ENCODE measurements at regions not wholly inside any gene's neighbourhood (a gene's known extent, or its start where the extent isn't known, plus 50 kb on each side); places are given as distances from the start of the nearest gene placed in this dataset.
"Not testable (repeated sequence)": the region's sequence is repeated elsewhere in the genome, so short reads cannot be mapped to it uniquely, and the experiment has no call there.

- no peak for DNase-seq (ENCODE audit: low read depth)
These were observed 256.2 kb downstream of the TAFA4 start for GRCh38 chr3:68676136-68676535.

GRCh38 chr3:68667346-68667745 is 265.0 kb downstream of the TAFA4 start:
- no peak for DNase-seq (ENCODE audit: low read depth)

- no peak for DNase-seq (ENCODE audit: low read depth)
These were observed 265.8 kb downstream of the TAFA4 start for GRCh38 chr3:68666429-68667136.

- no peak for DNase-seq (ENCODE audit: low read depth)
These were observed 268.1 kb downstream of the TAFA4 start for GRCh38 chr3:68664276-68664675.

GRCh38 chr3:68662176-68662575 is 270.2 kb downstream of the TAFA4 start:
- no peak for DNase-seq (ENCODE audit: low read depth)

GRCh38 chr3:68650657-68651056 is 281.7 kb downstream of the TAFA4 start:
- DNase-seq (ENCODE audit: low read depth) = not testable (repeated sequence)

- DNase-seq (ENCODE audit: low read depth) = no peak
These were observed 283.9 kb downstream of the TAFA4 start for GRCh38 chr3:68648494-68648893.

- no peak for DNase-seq (ENCODE audit: low read depth)
These were observed 300.3 kb downstream of the TAFA4 start for GRCh38 chr3:68631850-68632545.

- DNase-seq (ENCODE audit: low read depth) = no peak
These were observed 312.1 kb downstream of the TAFA4 start for GRCh38 chr3:68620211-68620610.

GRCh38 chr3:68614087-68614486 is 318.3 kb downstream of the TAFA4 start:
- no peak for DNase-seq (ENCODE audit: low read depth)

GRCh38 chr3:68571321-68571720 is 361.0 kb downstream of the TAFA4 start:
- DNase-seq (ENCODE audit: low read depth) = no peak

GRCh38 chr3:68560728-68561127 is 371.6 kb downstream of the TAFA4 start:
- DNase-seq (ENCODE audit: low read depth) = no peak

GRCh38 chr3:68535782-68536181 is 396.6 kb downstream of the TAFA4 start:
- no peak for DNase-seq (ENCODE audit: low read depth)

GRCh38 chr3:68523330-68523729 is 409.0 kb downstream of the TAFA4 start:
- DNase-seq (ENCODE audit: low read depth) = no peak

GRCh38 chr3:68515237-68515636 is 417.1 kb downstream of the TAFA4 start:
- no peak for DNase-seq (ENCODE audit: low read depth)

- DNase-seq (ENCODE audit: low read depth) = no peak
These were observed 428.1 kb downstream of the TAFA4 start for GRCh38 chr3:68504201-68504600.

GRCh38 chr3:68485845-68486244 is 446.5 kb downstream of the TAFA4 start:
- DNase-seq (ENCODE audit: low read depth) = not testable (repeated sequence)

- DNase-seq (ENCODE audit: low read depth) = no peak
These were observed 447.3 kb downstream of the TAFA4 start for GRCh38 chr3:68485051-68485450.

- no peak for DNase-seq (ENCODE audit: low read depth)
These were observed 448.7 kb downstream of the TAFA4 start for GRCh38 chr3:68483601-68484000.

- DNase-seq (ENCODE audit: low read depth) = no peak
These were observed 449.3 kb downstream of the TAFA4 start for GRCh38 chr3:68483041-68483440.

- no peak for DNase-seq (ENCODE audit: low read depth)
These were observed 449.8 kb downstream of the TAFA4 start for GRCh38 chr3:68482565-68482964.

- no peak for DNase-seq (ENCODE audit: low read depth)
These were observed 452.6 kb downstream of the TAFA4 start for GRCh38 chr3:68479779-68480178.

- no peak for DNase-seq (ENCODE audit: low read depth)
These were observed 463.5 kb downstream of the TAFA4 start for GRCh38 chr3:68468695-68469375.

All from stimulated activated CD8-positive, alpha-beta memory T cell treated with anti-CD3 and anti-CD28 coated beads, Interleukin-4, amount 100 ng/mL, for 24 hours (primary cell).